Stomach (tissue), 8 donors: ENCODE measurements at regions not wholly inside any gene's neighbourhood (a gene's known extent, or its start where the extent isn't known, plus 50 kb on each side); places are given as distances from the start of the nearest gene placed in this dataset.

Source experiments
- DNase-seq, 2 donors: peaks; one replicate each; pipeline versions ENCODE4 v3.0.0 to v3.0.0-alpha.2; 2013 to 2019
- H3K27ac ChIP-seq, 5 donors: fragments of 200-600 bp in 4 of 5; sonication (generic) in 4 of 5; one replicate each; pipeline ENCODE4 v1.5.1; 2013 to 2019; ENCODE audit warnings: mild to moderate bottlenecking in 1 of 5, moderate library complexity in 1 of 5
- H3K27me3 ChIP-seq, 3 donors: fragments of 200-600 bp; sonication (generic); one replicate each; pipeline ENCODE4 v1.5.1; 2017 to 2019; ENCODE audit warnings: mixed run types in 1 of 3
- H3K36me3 ChIP-seq, 4 donors: fragments of 200-600 bp; sonication (generic); 1 replicate in 3 of 4; 2 replicates in 1 of 4; pipeline ENCODE4 v1.5.1; 2016 to 2019
- H3K4me1 ChIP-seq, 4 donors: fragments of 200-600 bp; sonication (generic); one replicate each; pipeline ENCODE4 v1.5.1; 2016 to 2019
- H3K4me3 ChIP-seq, 4 donors: fragments of 200-600 bp; sonication (generic) in 3 of 4; one replicate each; pipeline ENCODE4 v1.5.1; 2016 to 2019; ENCODE audit warnings: mild to moderate bottlenecking in 1 of 4
- H3K9me3 ChIP-seq, 4 donors: fragments of 200-600 bp; sonication (generic); one replicate each; pipeline ENCODE4 v1.5.1; 2016 to 2019
- CTCF ChIP-seq, 7 experiments: fragments of 450-650 bp in 4 of 7; fragments of 200-600 bp in 3 of 7; sonication (generic) in 3 of 7; IDR thresholded peaks; one replicate each; pipeline ENCODE4 v1.5.1; 2016 to 2019; ENCODE audit warnings: antibody characterized with exemption in 7 of 7, control low read depth in 2 of 7, mild to moderate bottlenecking in 1 of 7
- EP300 ChIP-seq: sonication (generic); formaldehyde crosslinking; IDR thresholded peaks from one replicate; pipeline ENCODE4 v1.6.1; 2017; ENCODE audit warnings: antibody characterized with exemption
- POLR2A ChIP-seq, 4 donors: fragments of 450-650 bp; IDR thresholded peaks; one replicate each; pipeline ENCODE4 v1.6.1; 2016; ENCODE audit warnings: antibody characterized with exemption in 4 of 4, control low read depth in 2 of 4, mild to moderate bottlenecking in 1 of 4, moderate library complexity in 1 of 4
- POLR2AphosphoS5 ChIP-seq, 3 donors: sonication (generic); formaldehyde crosslinking; IDR thresholded peaks; one replicate each; pipeline ENCODE4 v1.6.1; 2016; ENCODE audit warnings: antibody characterized with exemption in 3 of 3
- WGBS, 5 donors: extraction: QIAGEN DNeasy Blood & Tissue Kit in 3 of 5; methylation state at CpG; one replicate each; pipeline versions ENCODE4 v1.1.5 to v1.1.7; 2013 to 2018; 5-methylcytosine and 5-hydroxymethylcytosine counted together
- intact Hi-C: fragments of 100-400 bp; cut with DNase I; formaldehyde crosslinking; loops from one replicate; pipeline ENCODE4 v1.15.1; 2023; ENCODE audit warnings: low total_unique reads
- donor health status: healthy with polysubstance abuse.
- donor health status: Bipolar disorder and iron deficiency.
- donor health status: healthy.

GRCh38 chr3:178455946-178456345 lies 80.3 kb upstream of the KCNMB2 start:
- H3K27ac ChIP-seq, result no peak overlapping the region
- H3K36me3 ChIP-seq, result no peaks in the 10 kb centered on the region
- WGBS, 5 donors, result 63 to 86% (median 72%) methylated on average over 1 of the region's 1 CpG
- peaks cover 0 to 3% (median 0%) of the 10 kb centered on the region in 3 donors for H3K27me3 ChIP-seq
- H3K4me3 ChIP-seq, result no peak overlapping the region
- H3K9me3 ChIP-seq, result no peaks in the 10 kb centered on the region
- TF ChIP-seq POLR2AphosphoS5 (IDR thresholded peaks at IDR 0.05) (no peak), CTCF (IDR thresholded peaks at IDR 0.05) (no peak)
- intact Hi-C loops, result no loop called here
- H3K4me1 ChIP-seq, result peaks cover 0 to 13% (median 8%) of the 10 kb centered on the region in 4 donors
- DNase-seq, result no peak

- peaks cover 0 to 3% (median 0%) of the 10 kb centered on the region in 3 donors for H3K27me3 ChIP-seq
- H3K9me3 ChIP-seq, result no peaks in the 10 kb centered on the region
- intact Hi-C loops, result no loop called here
- 51 to 63% (median 59%) methylated on average over 7 of the region's 7 CpGs for WGBS, 5 donors
- peaks cover 0 to 13% (median 8%) of the 10 kb centered on the region in 4 donors for H3K4me1 ChIP-seq
- no peak overlapping the region for H3K4me3 ChIP-seq
- no peak for DNase-seq
- TF ChIP-seq POLR2AphosphoS5 (IDR thresholded peaks at IDR 0.05) (no peak), POLR2A (IDR thresholded peaks at IDR 0.05) (no peak), EP300 (no peak)
- H3K27ac ChIP-seq, result no peak overlapping the region
- H3K36me3 ChIP-seq, result no peaks in the 10 kb centered on the region
Observed at GRCh38 chr3:178456621-178457285, 79.5 kb upstream of the KCNMB2 start.

- no peak for DNase-seq
- Histone ChIP-seq H3K27me3 (peaks cover 0 to 3% (median 0%) of the 10 kb centered on the region in 3 donors), H3K4me1 (peaks cover 0 to 13% (median 8%) of the 10 kb centered on the region in 4 donors), H3K36me3 (no peaks in the 10 kb centered on the region), H3K9me3 (no peaks in the 10 kb centered on the region), H3K27ac (no peak overlapping the region), H3K4me3 (no peak overlapping the region)
- no peak for TF ChIP-seq EP300
- WGBS, 5 donors, result 63 to 69% (median 66%) methylated on average over 2 of the region's 2 CpGs
- intact Hi-C loops, result no loop called here
Observed at GRCh38 chr3:178457511-178457910, 78.7 kb upstream of the KCNMB2 start.

GRCh38 chr3:178458313-178459037 lies 77.8 kb upstream of the KCNMB2 start:
- Histone ChIP-seq H3K27ac (no peak overlapping the region), H3K27me3 (no peaks in the 10 kb centered on the region), H3K36me3 (no peaks in the 10 kb centered on the region), H3K9me3 (no peaks in the 10 kb centered on the region), H3K4me3 (no peak overlapping the region), H3K4me1 (peaks cover 0 to 13% (median 8%) of the 10 kb centered on the region in 4 donors)
- WGBS, 5 donors, result 61 to 70% (median 65%) methylated on average over 5 of the region's 5 CpGs
- TF ChIP-seq EP300, result no peak
- TF ChIP-seq CTCF (IDR thresholded peaks at IDR 0.05), result no peak
- TF ChIP-seq POLR2A (IDR thresholded peaks at IDR 0.05), result no peak
- no peak for TF ChIP-seq POLR2AphosphoS5 (IDR thresholded peaks at IDR 0.05)
- no peak for DNase-seq
- intact Hi-C loops, result no loop called here

- no peak for DNase-seq
- Histone ChIP-seq H3K36me3 (no peaks in the 10 kb centered on the region), H3K27me3 (no peaks in the 10 kb centered on the region), H3K27ac (no peak overlapping the region), H3K4me3 (no peak overlapping the region), H3K4me1 (peaks cover 0 to 9% (median 7%) of the 10 kb centered on the region in 4 donors), H3K9me3 (no peaks in the 10 kb centered on the region)
- intact Hi-C loops, result no loop called here
- TF ChIP-seq EP300 (no peak), CTCF (IDR thresholded peaks at IDR 0.05) (no peak), POLR2A (IDR thresholded peaks at IDR 0.05) (no peak), POLR2AphosphoS5 (IDR thresholded peaks at IDR 0.05) (no peak)
- WGBS, 5 donors, result 81 to 93% (median 92%) methylated on average over 1 of the region's 1 CpG
Observed at GRCh38 chr3:178459038-178459410, 77.2 kb upstream of the KCNMB2 start.
